Fibroblast of lung (primary cell): ENCODE measurements at regions not wholly inside any gene's neighbourhood (a gene's known extent, or its start where the extent isn't known, plus 50 kb on each side); places are given as distances from the start of the nearest gene placed in this dataset.

Source experiments
- DNase-seq, 2 donors: peaks; one replicate each; pipeline versions ENCODE4 v3.0.0 to v3.0.0-alpha.2; 2010; ENCODE audit warnings: low read depth in 2 of 2
- H2AFZ ChIP-seq: 2 replicates; pipeline ENCODE4 v1.5.1; 2012; ENCODE audit warnings: low read length, control low read depth, inconsistent platforms
- H3K27ac ChIP-seq: 2 replicates; pipeline ENCODE4 v1.5.1; 2011; ENCODE audit warnings: low read length, control low read depth; ENCODE audit not compliant: insufficient read depth
- H3K27me3 ChIP-seq: 2 replicates; pipeline ENCODE4 v1.5.1; 2011; ENCODE audit warnings: mild to moderate bottlenecking, low read length; ENCODE audit not compliant: control insufficient read depth, insufficient read depth
- H3K36me3 ChIP-seq: 2 replicates; pipeline ENCODE4 v1.5.1; 2011; ENCODE audit warnings: low read length; ENCODE audit not compliant: control insufficient read depth, insufficient read depth
- H3K4me1 ChIP-seq: 2 replicates; pipeline ENCODE4 v1.5.1; 2011; ENCODE audit warnings: low read length; ENCODE audit not compliant: control insufficient read depth, insufficient read depth; ENCODE audit errors: extremely low read depth
- H3K4me2 ChIP-seq: 2 replicates; pipeline ENCODE4 v1.5.1; 2011; ENCODE audit warnings: low read length, control low read depth; ENCODE audit not compliant: insufficient read depth; ENCODE audit errors: extremely low read depth
- H3K4me3 ChIP-seq, 4 experiments: fragments of 200-600 bp in 1 of 4; sonication (generic) in 1 of 4; replicated peaks in 1 of 4; 2 replicates each; pipeline ENCODE4 v1.5.1; 2011 to 2016; ENCODE audit warnings: low read length in 4 of 4, low read depth in 3 of 4, mild to moderate bottlenecking in 3 of 4, control low read depth in 2 of 4, inconsistent platforms in 1 of 4, mixed read lengths in 1 of 4; ENCODE audit not compliant: insufficient read depth in 1 of 4; ENCODE audit errors: control extremely low read depth in 1 of 4
- H3K79me2 ChIP-seq: 2 replicates; pipeline ENCODE4 v1.5.1; 2012; ENCODE audit warnings: mild to moderate bottlenecking, low read length, inconsistent platforms; ENCODE audit not compliant: control insufficient read depth, insufficient read depth
- H3K9ac ChIP-seq: 2 replicates; pipeline ENCODE4 v1.5.1; 2011; ENCODE audit warnings: mild to moderate bottlenecking, low read length, control low read depth; ENCODE audit not compliant: insufficient read depth
- H3K9me3 ChIP-seq: 2 replicates; pipeline ENCODE4 v1.5.1; 2012; ENCODE audit warnings: low read depth, low read length; ENCODE audit not compliant: control insufficient read depth, insufficient read depth
- H4K20me1 ChIP-seq: 2 replicates; pipeline ENCODE4 v1.5.1; 2011; ENCODE audit warnings: low read length; ENCODE audit not compliant: control insufficient read depth, insufficient read depth; ENCODE audit errors: extremely low read depth
- CTCF ChIP-seq, 2 donors: IDR thresholded peaks in 1 of 2; conservative IDR thresholded peaks in 1 of 2; 1 replicate in 1 of 2; 2 replicates in 1 of 2; pipeline ENCODE4 v1.5.1; 2011 to 2012; ENCODE audit warnings: low read length in 2 of 2, control low read depth in 1 of 2, inconsistent platforms in 1 of 2, low read depth in 1 of 2, mild to moderate bottlenecking in 1 of 2
- EZH2 ChIP-seq: IDR thresholded peaks from 2 replicates; pipeline ENCODE4 v1.5.1; 2012; ENCODE audit warnings: low read length, control low read depth, mild to moderate bottlenecking; ENCODE audit errors: missing control alignments

- Histone ChIP-seq H3K4me1 (no peaks in the 10 kb centered on the region), H3K27me3 (no peaks in the 10 kb centered on the region), H3K27ac (no peak overlapping the region), H3K36me3 (no peaks in the 10 kb centered on the region), H2AFZ (no peak overlapping the region), H4K20me1 (no peaks in the 10 kb centered on the region), H3K4me2 (no peak overlapping the region), H3K4me3 (no peak overlapping the region), H3K9ac (no peak overlapping the region), H3K79me2 (no peaks in the 10 kb centered on the region), H3K9me3 (no peaks in the 10 kb centered on the region)
- no peak for DNase-seq
- TF ChIP-seq CTCF (conservative IDR thresholded peaks at IDR 0.05 in 1 of 2, IDR thresholded peaks at IDR 0.05 in 1 of 2; ENCODE audit: low read depth in 1 of 2, low read length in 2 of 2) (no peak), EZH2 (no peak)
These were observed 172.5 kb downstream of the BUB3 start for GRCh38 chr10:123326674-123327073.

GRCh38 chr10:123327450-123327849 is 173.2 kb downstream of the BUB3 start:
- Histone ChIP-seq H3K4me2 (no peak overlapping the region), H3K79me2 (no peaks in the 10 kb centered on the region), H3K4me1 (no peaks in the 10 kb centered on the region), H3K4me3 (no peak overlapping the region), H3K36me3 (no peaks in the 10 kb centered on the region), H3K9me3 (no peaks in the 10 kb centered on the region), H3K27me3 (no peaks in the 10 kb centered on the region), H3K9ac (no peak overlapping the region), H3K27ac (no peak overlapping the region), H4K20me1 (no peaks in the 10 kb centered on the region), H2AFZ (no peak overlapping the region)
- no peak for DNase-seq
- TF ChIP-seq CTCF (conservative IDR thresholded peaks at IDR 0.05 in 1 of 2, IDR thresholded peaks at IDR 0.05 in 1 of 2; ENCODE audit: low read depth in 1 of 2, low read length in 2 of 2) (no peak), EZH2 (no peak)

- H3K27me3 ChIP-seq = no peaks in the 10 kb centered on the region
- TF ChIP-seq CTCF (conservative IDR thresholded peaks at IDR 0.05 in 1 of 2, IDR thresholded peaks at IDR 0.05 in 1 of 2; ENCODE audit: low read depth in 1 of 2, low read length in 2 of 2) (no peak), EZH2 (no peak)
- H3K79me2 ChIP-seq = no peaks in the 10 kb centered on the region
- H3K4me2 ChIP-seq = no peak overlapping the region
- H3K36me3 ChIP-seq = no peaks in the 10 kb centered on the region
- no peaks in the 10 kb centered on the region for H4K20me1 ChIP-seq
- H3K9ac ChIP-seq = no peak overlapping the region
- DNase-seq = no peak
- no peaks in the 10 kb centered on the region for H3K9me3 ChIP-seq
- H3K4me3 ChIP-seq = no peak overlapping the region
- H2AFZ ChIP-seq = no peak overlapping the region
- no peak overlapping the region for H3K27ac ChIP-seq
- no peaks in the 10 kb centered on the region for H3K4me1 ChIP-seq
These were observed 173.7 kb downstream of the BUB3 start for GRCh38 chr10:123327896-123328295.
